GM19193 (cell line): ENCODE measurements at regions not wholly inside any gene's neighbourhood (a gene's known extent, or its start where the extent isn't known, plus 50 kb on each side); places are given as distances from the start of the nearest gene placed in this dataset.

Source experiments
- POLR2A ChIP-seq: IDR thresholded peaks from 4 replicates; pipeline ENCODE4 v1.6.1; 2011; ENCODE audit not compliant: insufficient read depth, insufficient read length; ENCODE audit errors: extremely low read depth

GRCh38 chr1:87428883-87429282 is 100.2 kb downstream of the LMO4 start:
- no peak for TF ChIP-seq POLR2A

- no peak for TF ChIP-seq POLR2A
These were observed 104.0 kb downstream of the LMO4 start for GRCh38 chr1:87432685-87433084.

DNA sequence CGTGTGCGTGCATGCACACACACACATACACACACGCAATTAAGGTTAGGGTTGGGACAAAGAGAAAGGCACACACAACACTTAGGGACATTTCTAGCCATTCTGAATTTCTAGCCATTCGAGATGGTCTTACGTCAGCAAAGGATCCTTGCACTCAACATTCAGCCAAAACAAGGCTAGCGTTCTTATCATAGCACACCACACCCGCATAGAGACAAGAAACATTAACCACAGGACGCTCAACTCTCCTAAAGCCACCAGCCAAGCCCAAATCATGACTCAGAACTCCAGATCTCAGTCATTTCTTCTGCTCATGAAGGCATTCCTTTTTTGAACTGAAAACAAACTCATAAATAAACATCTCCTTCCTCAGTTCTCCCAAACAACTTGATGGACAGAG is 106.8 kb downstream of the LMO4 start:
- no peak for TF ChIP-seq POLR2A

DNA sequence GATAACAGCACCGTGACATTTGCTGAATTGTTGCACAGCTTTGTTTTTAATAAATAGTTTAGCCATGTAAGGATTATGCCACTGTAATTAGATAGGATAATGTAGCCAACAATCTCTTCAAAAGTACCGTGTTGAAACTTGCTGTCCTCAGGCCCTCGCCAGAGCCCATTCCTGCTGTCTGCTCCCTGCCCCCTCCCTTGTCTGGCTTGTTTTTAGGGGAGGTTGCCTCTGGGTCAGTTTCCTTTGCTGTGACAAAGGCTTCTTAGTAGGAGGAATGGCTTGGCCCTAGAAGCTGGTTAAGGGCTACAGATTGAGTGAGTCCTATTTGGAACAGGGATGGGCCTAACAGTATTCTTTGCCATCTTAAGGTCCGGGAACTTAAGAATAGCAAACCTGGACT is 107.9 kb downstream of the LMO4 start:
- no peak for TF ChIP-seq POLR2A

- TF ChIP-seq POLR2A, result no peak
These were observed 109.1 kb downstream of the LMO4 start for GRCh38 chr1:87437663-87438295.

DNA sequence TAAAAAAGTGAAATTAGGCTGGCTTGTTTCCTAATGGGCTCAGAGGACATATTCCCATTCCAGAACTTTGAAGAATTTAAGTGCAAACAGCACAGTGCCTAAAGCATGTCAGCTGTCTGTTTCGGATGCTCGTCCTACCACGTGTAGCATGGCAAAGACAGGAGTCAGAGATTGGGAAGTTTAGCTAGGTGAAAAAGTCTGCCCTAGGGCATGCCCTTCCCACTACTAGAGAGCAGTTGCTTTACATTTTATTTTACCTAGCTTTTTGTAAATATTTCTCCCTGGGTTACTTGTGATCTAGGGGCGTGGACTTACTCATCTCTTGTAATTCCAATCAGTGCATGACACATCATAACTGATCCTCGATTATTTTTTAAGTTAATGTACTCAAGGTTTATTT is 111.1 kb downstream of the LMO4 start:
- TF ChIP-seq POLR2A, result no peak

GRCh38 chr1:87449348-87449963 is 120.8 kb downstream of the LMO4 start:
- TF ChIP-seq POLR2A, result peak; percentile 33

- no peak for TF ChIP-seq POLR2A
These were observed 121.5 kb downstream of the LMO4 start for GRCh38 chr1:87450136-87450535.

DNA sequence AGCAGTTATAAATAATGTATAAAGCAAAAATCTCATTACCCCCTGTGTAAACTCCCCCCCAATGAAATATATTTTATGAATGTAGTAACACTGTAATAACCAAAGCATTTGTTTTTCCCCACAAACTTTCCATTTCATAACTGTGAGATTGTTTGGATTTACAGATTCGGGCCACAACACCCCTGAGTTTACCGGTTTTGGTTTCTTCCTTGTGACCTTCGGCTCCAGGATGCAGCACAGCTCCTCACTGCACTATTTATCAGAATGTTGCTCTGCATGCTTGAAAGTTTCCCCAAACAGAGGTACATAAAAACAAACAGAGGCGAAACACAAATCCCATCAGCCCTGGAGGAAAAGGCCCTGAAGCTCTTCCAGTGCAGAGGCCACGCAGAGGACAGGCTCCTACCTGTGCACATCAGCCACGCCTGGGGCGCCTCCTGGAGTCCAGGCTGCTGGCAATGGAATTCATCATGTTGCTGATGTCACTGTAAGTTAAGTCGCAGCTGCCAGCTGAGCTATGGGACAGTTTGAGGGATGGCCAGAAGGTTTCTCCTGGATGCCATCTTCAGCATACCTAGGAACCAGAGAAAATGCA is 122.0 kb downstream of the LMO4 start:
- TF ChIP-seq POLR2A, result no peak

DNA sequence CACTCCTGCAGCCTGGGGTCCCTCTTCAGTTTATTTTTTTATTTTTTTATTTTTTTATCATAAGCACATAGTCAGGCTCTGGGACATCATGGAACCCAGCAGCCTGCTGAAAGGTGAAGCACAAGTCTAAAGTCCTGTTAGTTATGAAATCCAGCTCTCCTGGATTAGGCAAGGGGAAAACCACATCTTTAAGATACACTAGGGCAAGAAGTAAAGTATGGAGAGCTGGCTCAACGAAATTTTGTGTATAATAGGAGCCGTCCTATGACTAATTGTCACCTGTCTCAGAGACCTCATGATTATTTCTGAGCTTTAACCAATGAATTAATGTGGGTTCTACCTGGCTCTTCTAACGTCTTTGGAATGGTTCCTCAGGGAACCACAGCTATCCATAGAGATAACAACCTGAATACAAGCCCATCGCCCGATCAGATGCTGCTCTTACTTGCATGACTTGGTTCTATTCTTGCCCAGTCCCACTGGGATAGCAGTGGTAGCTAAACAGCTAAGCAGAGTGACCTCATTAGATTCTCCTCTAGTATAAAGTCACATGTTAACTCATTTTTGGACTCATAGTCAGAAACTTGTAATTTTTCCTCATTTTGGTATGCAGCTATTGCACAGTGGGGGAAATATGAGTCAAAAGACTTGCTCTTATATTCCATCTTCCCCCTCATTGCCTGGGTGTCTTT is 122.7 kb downstream of the LMO4 start:
- TF ChIP-seq POLR2A, result no peak

DNA sequence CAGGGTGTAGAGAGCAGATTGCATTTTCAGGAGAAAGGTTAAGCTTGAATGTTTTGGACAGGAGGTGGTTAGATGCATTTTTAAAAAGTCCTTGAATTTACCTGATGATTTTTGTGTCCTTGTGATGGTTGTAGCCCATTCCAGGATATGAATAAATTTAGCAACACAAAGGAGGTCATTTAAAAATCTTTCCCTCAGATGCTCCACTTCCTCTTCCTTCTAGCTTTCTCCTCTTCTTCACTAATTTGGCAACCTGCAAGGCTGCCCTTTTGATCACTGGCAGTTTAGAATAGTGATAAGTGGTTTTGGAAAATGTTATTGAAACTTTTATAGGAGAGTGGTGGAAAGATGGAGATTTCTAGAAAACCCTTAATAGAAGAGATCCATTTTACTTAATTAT is 124.0 kb downstream of the LMO4 start:
- no peak for TF ChIP-seq POLR2A

DNA sequence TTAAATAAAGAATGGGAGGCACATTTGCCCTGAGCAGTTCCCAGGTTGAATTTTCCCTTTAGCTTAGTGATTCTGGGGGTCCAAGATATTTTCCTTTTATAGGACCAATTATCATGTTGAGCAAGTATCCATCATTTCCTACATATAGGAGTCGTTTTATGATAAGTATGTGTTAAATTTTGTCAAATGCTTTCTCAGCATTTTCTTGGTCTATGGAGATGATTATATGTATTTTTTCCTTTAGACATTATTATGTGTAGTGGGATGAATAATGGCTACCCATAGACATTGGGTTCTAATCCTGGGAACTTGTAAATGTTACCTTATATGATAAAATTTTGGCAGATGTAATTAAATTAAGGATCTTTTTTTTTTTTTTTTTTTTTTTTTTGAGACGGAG is 128.7 kb downstream of the LMO4 start:
- no peak for TF ChIP-seq POLR2A

DNA sequence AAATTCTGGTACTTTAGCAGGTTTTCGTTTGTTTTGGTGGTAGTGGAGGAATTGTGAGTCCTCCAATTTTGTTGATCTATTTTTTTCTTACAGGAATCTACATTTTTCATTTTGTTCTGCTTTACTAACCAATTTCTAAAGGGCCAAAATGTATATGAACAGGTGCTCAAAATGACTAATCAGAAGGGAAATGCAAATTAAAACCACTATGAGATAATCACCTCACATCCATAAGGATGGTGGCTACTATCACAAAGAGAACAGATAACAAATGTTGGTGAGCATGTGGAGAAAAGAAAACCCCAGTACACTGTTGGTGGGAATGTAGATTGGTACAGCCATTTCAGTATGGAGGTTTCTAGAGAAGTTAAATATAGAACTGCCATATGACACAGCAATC is 134.2 kb downstream of the LMO4 start:
- TF ChIP-seq POLR2A, result no peak

- TF ChIP-seq POLR2A, result no peak
These were observed 135.4 kb downstream of the LMO4 start for GRCh38 chr1:87464022-87464490.

GRCh38 chr1:87466621-87467020 is 137.9 kb downstream of the LMO4 start:
- no peak for TF ChIP-seq POLR2A

DNA sequence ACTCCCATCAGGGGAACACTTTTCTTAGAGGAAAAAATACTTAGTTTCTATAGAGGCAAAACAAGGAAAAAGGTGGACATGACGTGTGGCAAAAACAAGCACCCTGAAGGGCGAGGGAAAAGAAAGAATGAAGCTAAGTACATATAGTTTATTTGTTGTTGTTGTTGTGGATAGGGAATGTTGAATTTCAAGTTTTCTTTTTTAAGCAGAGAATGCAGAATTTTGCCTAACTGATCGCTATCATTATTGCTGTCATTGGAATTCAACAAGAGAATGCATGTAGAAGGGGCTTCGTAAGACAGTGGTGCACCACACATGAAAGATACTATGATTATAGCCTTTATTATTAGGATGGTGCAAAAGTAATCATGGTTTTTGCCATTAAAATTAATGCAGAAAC is 144.0 kb downstream of the LMO4 start:
- no peak for TF ChIP-seq POLR2A
